HG03521 (cell line): ENCODE measurements at regions not wholly inside any gene's neighbourhood (a gene's known extent, or its start where the extent isn't known, plus 50 kb on each side); places are given as distances from the start of the nearest gene placed in this dataset.
"Not testable (repeated sequence)": the region's sequence is repeated elsewhere in the genome, so short reads cannot be mapped to it uniquely, and the experiment has no call there.

ENCODE experiments used
- ATAC-seq: cut with Tn5 transposase; IDR thresholded peaks from one replicate; pipeline ENCODE4 v1.9.1; 2021; ENCODE audit warnings: mild to moderate bottlenecking, moderate library complexity; ENCODE audit not compliant: unreplicated experiment

DNA sequence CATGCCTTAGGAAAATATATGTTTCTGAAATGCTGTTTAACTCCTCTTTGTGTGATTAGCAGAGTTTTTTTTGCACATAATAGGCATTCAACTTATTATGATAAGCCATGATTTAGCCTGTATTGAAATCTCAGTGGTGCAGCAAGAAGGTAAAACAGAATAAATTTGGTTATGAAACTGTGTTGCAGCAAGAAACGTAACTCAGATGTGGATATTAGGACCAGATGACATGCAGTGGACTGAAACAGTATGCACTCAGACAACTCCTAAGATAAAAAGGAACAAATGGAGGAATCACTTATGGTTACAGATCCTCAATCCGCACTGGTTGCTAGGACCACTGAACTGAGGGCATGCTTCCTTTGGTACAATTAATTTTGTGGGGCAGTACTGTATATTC lies 254.2 kb upstream of the HSF2 start:
- no peak for ATAC-seq

DNA sequence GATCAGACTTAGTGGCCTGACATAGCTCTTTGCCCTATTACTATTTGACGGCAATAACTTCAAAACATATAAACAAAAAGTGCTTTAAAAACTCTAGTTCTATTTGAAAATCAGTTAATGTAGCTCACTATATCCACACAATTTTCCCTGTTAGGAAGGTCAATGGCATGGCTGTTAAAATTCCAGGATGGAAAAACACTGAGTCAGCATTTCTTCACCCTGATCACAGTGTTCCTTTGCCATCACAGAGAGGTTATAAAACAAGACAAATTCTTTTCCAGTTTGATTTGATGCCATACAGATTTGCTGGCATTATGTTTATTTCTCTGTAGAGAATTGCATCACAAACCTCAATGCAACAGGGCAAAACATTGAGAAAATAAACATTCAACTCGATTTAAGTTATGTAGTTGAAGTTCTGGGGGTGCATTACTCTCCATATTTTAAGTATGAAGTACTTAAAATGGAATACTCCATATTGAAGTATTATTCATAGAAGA lies 253.7 kb upstream of the HSF2 start:
- no peak for ATAC-seq

DNA sequence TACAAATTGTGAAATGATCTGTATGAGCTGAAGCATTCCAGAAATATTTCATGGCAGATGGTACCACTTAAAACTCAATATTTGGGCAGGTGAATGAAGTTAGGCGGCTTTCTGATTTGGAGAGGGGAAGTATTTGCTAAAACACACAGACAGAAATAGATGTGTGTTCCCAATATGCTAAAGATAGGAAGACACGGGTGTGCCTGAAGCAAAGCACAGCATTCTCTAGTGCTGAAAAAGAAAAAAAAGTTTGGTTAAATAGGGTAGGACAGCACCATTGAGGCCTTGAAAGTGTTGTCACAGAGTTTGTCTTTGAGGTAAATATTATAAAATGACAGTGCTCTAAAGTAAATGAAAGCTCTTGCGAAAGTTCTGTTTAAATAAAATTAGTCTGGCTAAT lies 252.2 kb upstream of the HSF2 start:
- ATAC-seq, result no peak

DNA sequence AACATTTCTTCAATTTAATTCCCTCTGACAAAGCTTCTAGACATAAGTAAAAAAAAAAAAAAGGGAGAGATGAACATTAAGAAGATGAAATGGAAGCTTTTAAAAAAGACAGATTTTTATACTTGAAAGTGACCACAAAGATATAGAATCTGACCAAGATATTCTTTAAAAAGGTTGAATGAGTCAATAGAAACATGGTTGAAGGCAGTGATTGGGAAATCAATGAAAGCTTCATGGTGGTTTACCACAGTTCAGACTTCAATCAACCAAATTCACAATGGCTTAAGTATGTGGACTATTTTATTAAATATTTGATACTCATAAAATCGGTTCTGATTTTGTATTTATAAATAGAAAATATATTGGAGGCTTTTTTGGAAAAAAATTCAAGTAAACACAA lies 248.4 kb upstream of the HSF2 start:
- no peak for ATAC-seq

GRCh38 chr6:122151763-122152162 lies 247.7 kb upstream of the HSF2 start:
- ATAC-seq, result no peak

- ATAC-seq, result no peak
Measured at GRCh38 chr6:122153557-122153956, 245.9 kb upstream of the HSF2 start.

DNA sequence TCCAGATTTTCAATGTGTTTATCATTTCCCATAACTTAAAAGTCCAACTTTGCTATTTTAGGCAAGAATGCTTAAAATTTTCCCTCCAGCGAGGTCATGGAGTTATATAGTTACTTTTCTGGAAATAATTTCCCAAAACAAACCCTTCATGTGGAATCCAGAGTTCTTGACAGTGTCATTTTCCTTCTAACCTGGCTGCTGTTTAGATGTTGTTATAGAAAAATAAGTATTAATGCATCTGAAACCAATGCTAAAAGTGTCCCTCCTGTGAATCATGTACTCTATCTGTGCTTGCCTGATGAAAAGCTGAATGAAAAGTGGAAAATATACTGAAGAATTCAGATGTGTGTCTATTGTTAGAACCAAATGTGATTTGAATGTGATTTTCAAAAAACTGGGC lies 245.3 kb upstream of the HSF2 start:
- no peak for ATAC-seq

- ATAC-seq, result no peak
Measured at GRCh38 chr6:122154912-122155575, 244.4 kb upstream of the HSF2 start.

DNA sequence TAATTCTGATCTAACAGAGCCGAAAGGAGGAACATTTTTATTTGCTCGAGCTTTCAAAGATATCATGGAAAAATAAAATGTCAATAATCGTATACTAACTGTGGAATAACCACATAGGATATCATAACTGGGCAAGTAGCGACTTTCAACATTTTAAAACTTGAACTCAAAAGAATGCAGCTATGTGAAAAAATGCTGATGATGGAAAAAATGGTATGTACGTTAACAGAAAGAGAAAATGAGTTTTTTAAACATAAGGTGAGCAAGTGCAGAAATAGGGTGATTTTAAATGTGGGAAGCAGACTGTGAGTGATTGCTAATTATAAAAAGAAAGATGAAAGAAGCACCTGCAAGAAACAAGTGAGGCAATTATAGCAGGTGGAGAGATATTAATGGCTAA lies 238.3 kb upstream of the HSF2 start:
- no peak for ATAC-seq

- no peak for ATAC-seq
Measured at GRCh38 chr6:122165014-122165413, 234.4 kb upstream of the HSF2 start.

- ATAC-seq, result no peak
Measured at GRCh38 chr6:122170274-122170673, 229.2 kb upstream of the HSF2 start.

- no peak for ATAC-seq
Measured at GRCh38 chr6:122178988-122179387, 220.5 kb upstream of the HSF2 start.

- no peak for ATAC-seq
Measured at GRCh38 chr6:122180132-122180531, 219.3 kb upstream of the HSF2 start.

- ATAC-seq, result no peak
Measured at GRCh38 chr6:122182061-122182460, 217.4 kb upstream of the HSF2 start.

- ATAC-seq, result no peak
Measured at GRCh38 chr6:122184401-122184827, 215.0 kb upstream of the HSF2 start.

GRCh38 chr6:122185458-122185857 lies 214.0 kb upstream of the HSF2 start:
- ATAC-seq, result not testable (repeated sequence)

- ATAC-seq, result no peak
Measured at GRCh38 chr6:122187186-122187585, 212.3 kb upstream of the HSF2 start.

GRCh38 chr6:122198922-122199321 lies 200.5 kb upstream of the HSF2 start:
- no peak for ATAC-seq

DNA sequence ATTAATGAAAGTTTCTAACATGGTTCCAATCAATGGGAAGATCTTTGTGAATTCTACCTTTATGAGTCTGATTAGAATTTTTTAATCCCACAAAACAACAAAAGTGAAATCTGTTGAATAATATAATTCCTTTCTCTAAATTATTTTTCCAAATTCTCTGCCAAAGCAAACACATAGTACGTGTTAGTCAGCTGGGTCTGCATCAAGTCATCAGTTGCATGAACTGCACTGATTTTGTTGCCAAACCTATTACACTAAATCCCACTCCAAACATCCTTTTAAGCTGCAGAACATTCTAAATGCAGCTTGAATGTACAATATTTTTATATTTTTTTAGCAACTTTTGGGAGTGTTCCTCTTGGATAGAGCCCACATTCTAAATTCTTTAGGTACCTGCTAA lies 199.0 kb upstream of the HSF2 start:
- ATAC-seq, result no peak

- ATAC-seq, result no peak
Measured at GRCh38 chr6:122202576-122203137, 196.8 kb upstream of the HSF2 start.

DNA sequence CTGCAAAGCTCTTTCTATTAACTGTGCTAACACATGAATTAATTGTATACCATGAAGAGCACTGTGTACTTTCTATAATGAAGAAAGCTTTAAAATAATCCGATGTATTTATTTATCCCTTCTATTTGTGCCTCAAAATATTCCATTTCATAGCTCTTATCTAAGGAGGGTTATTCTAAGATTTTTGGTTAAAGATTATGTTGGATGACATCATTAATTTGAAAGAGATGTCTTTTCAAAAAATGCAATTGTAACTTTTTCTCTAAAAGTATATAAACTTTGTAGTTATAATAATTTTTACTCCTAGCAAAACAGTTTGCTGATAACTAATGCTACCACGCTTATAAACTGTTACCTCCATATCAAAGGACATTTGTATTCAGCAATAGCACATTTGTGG lies 192.4 kb upstream of the HSF2 start:
- ATAC-seq, result no peak

- no peak for ATAC-seq
Measured at GRCh38 chr6:122207794-122208193, 191.7 kb upstream of the HSF2 start.
